Posterior vena cava (tissue), 2 donors: ENCODE measurements at regions not wholly inside any gene's neighbourhood (a gene's known extent, or its start where the extent isn't known, plus 50 kb on each side); places are given as distances from the start of the nearest gene placed in this dataset.
"Not testable (repeated sequence)": the region's sequence is repeated elsewhere in the genome, so short reads cannot be mapped to it uniquely, and the experiment has no call there.

Experiments used
- DNase-seq: peaks from one replicate; pipeline ENCODE4 v3.0.0-alpha.2; 2020; ENCODE audit warnings: low spot score
- intact Hi-C, 2 donors: fragments of 100-400 bp; cut with DNase I; formaldehyde crosslinking; loops; one replicate each; pipeline versions ENCODE4 v1.14.1 to v1.14.2; 2022 to 2023
- donor health status: DM: yes; HTN: yes; CAD: no.
- donor health status: DM: yes; HTN: yes; CAD: no.

DNA sequence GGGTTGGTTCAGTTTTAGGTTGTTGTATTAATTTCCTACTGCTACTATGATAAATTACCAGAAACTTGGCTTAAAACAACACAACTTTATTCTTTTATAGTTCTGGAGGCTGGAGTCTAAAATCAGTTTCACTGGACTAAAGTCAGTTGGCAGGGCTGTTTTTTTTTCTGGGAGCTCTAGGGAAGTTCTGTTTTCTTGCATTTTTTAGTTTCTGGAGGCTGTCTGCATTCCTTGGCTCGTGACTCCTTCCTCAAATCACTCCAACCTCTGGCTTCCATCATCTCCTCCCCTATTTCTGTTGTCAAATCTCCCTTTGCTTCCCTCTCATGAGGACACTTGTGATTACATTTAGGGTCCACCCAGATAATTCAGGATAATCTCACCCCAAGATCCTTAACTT lies 51.3 kb upstream of the SUB1 start:
- DNase-seq = no peak
- intact Hi-C loops = no loop called here

DNA sequence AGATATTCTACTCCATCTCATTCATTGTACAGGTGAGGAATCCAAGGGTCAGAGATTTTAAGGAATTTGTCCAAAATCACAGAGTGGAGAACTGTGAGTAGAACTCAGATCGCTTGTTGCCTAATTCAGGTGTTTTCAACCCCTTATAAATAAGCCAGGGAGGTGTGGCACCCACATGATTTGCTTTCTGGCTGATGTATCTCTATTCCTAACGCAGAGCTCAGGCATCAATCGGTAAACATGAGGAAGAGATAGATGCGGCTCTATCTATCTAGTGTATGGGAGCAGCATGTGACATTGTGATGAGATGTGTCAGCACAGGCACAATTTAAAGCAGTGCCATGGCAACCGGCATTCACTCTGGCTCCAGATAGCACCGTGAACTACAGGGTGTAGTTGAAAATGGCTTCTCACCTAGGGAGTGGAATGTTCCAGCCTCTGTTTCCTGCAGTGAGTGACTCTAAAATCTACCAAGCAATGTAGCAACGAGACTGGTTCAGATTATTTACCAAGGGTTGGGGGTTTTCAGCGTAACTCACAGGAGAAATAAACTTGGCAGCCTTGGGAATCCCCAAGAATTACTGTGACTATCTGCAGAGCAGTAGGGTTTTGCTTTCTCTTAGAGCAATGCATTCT lies 53.4 kb upstream of the SUB1 start:
- intact Hi-C loops = no loop called here
- no peak for DNase-seq

DNA sequence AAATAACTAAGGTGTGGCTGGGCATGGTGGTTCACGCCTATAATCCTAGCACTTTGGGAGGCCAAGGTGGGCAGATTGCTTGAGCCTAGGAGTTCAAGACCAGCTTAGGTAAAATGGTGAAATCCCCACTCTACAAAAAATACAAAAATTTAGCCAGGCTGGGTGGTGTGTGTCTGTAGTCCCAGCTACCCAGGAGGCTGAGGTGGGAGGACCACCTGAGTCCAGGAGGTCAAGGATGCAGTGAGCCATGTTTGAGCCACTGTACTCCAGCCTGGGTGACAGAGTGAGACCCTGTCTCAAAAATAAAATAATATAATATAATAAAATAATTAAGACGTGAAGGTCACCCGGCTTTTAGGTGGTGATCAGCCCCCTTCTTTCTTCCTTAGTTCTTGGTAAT lies 58.0 kb upstream of the SUB1 start:
- DNase-seq, intact Hi-C loops: not testable (repeated sequence)

DNA sequence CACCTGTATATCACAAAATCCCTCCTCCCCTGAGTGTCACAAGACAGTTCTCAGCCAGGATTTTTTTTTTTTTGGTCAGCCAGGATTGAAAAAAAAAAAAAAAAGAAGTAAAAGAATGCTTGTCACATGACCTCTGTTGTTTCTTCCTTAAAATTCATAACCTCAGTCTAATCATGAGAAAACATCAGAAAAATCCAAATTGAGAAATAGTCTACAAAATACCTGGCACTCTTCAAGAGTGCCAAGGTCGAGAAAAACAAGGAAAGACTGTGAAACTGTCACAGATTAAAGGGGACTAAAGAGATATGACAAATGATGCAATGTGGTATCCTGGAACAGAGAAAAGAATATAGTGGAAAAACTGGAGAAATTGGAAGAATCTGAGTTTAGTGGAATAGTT lies 58.5 kb upstream of the SUB1 start:
- intact Hi-C loops = no loop called here
- DNase-seq = no peak

DNA sequence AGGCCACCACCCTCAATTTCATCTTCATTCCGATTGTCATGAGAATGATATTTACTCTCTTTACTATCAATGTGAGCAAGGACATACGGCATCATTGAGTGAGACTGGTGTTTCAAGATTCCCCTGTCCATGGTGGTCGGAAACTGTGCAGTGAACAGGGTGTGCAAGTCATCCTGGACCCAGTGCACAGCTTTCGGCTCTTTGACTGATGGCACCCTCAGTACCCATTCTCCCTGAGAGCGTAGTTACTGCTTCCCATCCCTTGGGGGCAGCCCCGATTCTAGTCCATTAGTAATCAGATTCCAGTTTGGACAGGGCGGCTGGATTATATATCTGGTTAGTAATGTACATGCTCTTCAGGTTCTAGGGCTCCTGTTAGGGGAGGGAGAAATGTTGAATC lies 61.7 kb upstream of the SUB1 start:
- intact Hi-C loops = no loop called here
- no peak for DNase-seq

DNA sequence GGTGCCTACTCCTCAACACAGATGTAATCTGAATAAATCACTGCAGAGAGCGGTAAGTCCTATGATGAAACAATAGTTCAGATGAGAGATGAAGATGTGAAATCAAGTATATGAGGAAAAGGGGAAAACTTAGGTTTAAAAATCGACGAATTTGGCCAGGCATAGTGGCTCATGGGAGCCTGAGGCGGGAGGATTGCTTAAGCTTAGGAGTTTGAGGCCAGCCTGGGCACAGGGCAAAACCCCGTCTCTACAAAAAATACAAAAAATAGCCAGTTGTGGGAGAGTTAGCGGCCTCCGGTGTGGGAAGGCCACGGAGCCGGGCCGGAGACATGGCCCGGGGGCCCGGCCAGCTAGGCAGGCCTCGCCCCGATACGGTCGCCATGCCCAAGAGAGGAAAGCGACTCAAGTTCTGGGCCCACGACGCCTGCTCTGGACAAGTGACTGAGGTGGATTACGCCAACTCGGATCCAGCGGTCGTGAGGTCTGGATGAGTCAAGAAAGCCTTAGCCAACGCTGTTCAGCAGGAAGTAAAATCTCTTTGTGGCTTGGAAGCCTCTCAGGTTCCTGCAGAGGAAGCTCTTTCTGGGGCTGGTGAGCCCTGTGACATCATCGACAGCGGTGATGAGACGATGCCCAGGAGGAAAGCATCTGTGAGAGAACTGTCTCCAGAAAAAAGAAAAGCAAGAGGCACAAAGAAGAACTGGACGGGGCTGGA lies 62.8 kb upstream of the SUB1 start:
- intact Hi-C loops = no loop called here
- DNase-seq = no peak

DNA sequence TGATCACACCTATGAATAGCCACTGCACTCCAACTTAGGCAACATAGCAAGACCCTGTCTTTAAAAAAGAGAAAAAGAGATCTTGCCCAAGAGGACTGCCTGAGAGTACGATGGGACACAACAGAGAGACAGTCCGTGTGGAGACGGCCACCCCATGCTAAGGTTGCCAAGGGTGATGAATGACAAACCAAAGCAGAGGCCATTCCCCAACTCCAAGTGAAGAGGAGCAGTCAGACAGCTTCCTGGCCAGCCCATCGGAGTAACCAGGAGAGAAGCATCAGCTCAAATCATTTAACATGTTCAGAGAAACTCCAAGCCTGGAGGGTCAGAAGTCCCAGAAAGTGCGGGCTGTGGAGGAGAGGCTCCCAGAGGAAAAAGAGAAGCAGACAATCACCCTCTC lies 63.9 kb upstream of the SUB1 start:
- intact Hi-C loops = no loop called here
- no peak for DNase-seq

DNA sequence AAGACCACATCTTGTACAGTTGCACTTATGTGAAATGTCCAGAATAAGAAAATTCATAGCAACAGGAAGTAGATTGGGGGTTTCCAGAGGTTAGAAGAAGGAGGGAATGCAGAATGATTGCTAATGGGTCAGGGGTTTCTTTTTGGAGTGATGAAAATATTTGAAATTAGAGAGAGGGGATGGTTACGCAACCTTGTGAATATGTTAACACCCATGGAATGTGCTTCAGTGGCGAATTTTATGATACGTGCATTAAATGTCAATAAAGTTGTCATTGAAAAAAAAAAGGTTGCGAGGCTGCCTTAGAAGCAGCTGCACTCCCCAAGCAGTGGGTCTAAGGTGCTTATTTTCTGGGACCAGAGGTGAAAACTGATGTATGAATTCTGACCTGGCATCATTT lies 64.4 kb upstream of the SUB1 start:
- no peak for DNase-seq
- intact Hi-C loops = no loop called here

DNA sequence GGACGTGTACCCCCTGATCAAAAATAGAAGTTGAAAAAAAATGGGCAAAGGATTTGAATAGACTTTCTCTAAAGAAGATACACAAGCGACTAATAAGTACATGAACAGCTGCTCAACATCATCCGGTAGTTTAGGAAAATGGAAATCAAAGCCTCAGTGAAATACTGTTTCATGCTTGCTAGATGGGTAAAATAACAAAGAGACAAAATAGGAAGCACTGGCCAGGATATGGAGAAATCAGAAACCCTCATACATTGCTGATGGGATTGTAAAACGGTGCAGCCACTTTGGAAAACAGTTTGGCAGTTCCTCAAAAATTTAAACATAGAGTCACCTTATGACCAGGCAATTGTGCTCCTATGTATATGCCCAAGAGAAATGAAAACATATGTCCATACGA lies 65.0 kb upstream of the SUB1 start:
- intact Hi-C loops = no loop called here
- DNase-seq = no peak

DNA sequence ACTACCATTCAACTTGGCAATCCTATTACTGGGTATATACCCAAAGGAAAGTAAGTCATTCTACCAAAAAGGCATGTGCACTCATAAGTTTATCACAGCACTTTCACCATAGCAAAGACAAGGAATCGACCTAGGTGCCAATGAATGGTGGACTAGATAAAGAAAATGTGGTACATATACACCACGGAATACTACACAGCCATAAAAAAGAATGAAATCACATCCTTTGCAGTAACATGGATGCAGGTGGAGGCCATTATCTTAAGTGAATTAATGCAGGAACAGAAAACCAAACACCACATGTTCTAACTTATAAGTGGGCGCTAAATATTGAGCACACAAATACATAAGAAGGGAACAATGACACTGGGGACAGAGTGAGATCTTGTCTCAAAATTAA lies 65.8 kb upstream of the SUB1 start:
- intact Hi-C loops = no loop called here

DNA sequence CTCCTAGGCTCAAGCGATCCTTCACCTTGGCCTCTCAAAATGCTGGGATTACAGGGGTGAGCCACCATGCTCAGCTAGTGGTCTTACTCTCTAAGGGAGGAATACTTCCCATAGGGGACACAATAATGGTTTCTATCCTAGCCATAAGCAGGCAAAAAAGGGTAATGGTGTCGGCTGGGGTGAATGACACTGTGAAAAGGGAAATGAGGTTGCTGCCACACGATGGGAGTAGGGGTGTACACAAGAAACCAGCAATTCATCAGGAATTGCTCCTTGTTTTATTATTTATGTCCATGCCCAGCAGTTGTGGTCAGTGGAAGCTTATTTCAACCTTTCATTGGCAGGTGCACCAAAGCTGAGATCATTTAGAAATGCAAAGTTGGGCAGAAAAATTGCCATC lies 70.3 kb upstream of the ZFR start:
- intact Hi-C loops = no loop called here

More for the DNA sequence above, 65.8 kb upstream of the SUB1 start:
- DNase-seq = no peak

DNA sequence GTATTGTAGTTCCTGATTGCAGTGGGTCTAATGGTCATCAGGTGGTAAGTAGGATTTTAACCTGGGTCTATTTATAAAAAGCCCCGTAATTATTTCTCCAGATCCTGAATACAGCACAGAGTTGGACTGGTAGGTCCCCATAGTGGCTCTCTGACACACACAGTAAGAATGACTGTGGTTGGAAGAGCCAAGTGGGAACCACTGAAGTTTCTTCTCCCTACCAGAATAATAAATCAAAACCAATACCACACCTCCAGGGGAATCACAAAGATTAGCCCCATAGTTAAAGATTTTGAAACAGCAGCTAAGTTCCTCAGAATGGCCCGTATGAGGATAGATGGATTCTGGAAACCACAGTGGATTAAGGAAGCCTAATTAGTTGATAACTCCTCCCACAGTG lies 68.4 kb upstream of the ZFR start:
- intact Hi-C loops = no loop called here
- no peak for DNase-seq

More for the DNA sequence above, 70.3 kb upstream of the ZFR start:
- DNase-seq = no peak

DNA sequence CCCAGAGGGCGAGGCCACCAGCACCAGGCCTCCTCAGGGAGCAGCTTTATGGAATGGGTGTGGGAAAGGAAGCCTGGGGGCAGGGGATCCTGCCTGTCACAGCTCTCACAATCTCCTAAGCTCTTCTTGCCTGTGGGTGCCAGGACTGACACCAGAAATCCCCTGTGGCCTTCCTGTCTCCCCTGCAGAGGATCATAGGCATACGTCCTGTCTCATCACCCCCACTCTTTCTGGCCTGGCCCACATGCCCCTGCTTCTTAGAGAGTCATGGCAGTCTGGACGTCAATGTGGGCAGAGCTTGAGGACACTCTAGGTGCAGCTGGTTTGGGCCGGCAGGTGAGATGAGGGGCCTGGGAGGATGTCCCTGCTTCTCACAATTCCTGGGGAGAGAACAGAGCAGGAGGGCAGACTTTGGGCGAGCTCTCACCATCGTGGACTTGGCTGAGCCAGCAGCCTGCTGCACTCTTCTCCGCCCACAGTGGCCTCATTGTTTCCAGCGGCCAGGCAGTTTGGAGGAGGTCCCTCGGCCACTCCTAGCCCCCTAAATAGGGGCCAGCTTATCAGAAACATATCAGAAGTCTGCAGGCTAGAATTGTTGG lies 67.3 kb upstream of the ZFR start:
- intact Hi-C loops = no loop called here
- no peak for DNase-seq

DNA sequence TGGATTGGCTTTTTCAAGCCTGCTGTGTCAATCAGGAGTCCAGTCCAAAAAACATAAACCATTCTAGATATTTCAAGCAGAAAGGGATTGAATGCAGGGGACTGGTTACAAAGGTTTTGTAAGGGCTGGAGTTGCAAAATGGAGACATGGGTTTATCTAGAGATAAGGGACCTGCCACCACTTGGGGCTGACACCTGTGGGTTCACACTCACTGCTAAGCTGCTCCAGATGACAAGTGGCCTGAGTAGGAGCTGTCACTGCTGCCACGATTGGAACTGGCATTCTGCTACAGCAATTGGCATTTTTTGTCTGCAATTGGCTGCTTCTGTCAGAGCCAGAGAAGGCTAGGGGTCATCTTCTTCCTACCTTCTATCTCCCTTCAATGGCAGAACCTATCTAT lies 66.3 kb upstream of the ZFR start:
- intact Hi-C loops = no loop called here
- no peak for DNase-seq

DNA sequence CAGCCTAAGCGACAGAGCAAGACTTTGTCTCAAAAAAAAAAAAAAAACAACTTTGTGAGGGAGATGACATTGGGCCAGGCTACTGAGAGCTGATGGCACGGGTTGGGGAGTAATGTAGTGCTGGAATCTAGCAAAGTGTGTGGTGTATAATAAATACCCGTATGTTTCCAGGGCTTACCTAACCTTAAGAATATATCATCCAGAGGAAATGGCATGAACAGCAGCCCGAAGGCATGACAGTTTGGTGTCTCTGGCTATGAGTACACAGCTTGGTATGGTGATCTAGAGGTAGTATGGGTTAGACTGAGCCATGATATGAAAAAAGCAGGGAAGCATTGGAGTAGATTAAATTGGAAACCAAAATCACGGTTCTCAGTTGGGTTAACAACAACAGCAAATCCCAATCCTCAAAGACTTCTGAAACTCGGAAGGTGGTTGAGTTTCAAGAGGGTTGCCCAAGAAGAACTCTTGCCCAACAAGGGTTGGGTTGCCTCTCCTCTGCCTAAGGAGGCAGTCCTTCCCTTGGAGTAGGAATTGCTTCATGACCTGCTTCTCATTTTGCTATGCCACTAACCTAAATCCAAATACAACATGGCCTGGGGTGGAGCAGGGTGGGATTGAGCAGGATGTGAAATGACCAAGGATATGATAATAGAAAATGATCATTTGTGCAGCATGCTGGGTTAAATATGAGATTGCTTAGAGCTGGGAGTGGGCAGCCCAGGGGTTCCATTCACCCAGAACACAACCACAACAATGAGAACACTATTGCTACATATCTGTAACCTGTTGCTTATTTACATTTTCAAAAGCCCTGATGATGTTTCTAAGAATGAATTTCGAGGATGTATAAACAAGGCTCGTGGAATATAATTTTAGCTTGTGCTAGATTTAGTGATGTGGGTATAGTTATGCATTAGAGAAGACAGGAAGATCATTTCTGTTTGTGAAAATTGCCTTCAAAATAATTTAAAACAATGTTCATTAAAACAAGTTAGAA lies 64.6 kb upstream of the ZFR start:
- intact Hi-C loops = no loop called here
- no peak for DNase-seq

DNA sequence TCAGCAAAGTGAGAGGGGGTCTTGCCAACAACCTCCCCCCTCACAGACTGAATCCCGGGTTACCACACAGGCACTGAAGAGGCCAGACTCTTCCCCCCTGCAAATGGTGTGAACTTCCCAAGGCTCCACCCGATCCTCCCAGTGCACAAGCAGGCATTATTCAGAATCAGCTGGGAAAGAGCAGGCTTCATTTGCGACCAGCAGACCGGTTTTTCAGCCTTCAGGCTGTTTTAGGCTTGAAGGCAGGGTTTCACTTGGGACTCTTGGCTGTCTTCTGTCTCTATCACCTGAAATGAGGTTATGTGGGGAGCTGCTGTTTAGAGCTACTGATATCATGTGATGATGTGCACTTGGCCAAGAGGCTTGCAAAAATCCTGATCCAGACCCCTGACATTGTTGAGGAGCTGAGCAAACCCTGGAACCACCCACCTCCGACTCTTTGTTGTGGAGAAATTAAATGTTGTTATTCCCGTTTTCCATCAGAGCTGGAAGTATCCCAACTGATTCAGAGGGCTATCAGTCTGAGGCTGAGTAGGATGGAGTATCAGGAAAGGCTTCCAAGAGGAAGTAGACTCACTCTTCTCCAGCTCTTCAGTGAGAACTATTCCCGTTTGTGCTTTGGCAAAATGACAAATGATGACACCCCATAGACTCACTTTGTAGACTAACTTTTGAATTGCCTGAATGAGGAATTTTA lies 63.3 kb upstream of the ZFR start:
- intact Hi-C loops = no loop called here

DNA sequence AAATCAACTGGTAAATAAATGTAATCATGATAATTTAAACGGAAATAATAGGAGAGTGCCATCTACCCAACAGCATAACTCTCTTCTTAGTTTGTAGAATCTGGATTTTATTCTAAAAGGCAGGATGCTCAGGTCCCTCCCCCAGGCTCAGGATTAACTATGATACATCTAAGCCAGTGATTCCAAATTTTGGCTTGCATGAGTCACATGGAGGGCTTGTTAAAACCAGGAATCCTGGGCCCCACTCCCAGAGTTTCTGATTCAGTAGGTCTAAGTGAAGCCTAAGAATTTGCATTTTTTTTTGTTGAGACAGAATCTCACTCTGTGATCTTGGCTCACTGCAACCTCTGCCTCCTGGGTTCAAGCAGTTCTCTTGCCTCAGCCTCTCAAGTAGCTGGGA lies 62.3 kb upstream of the ZFR start:
- intact Hi-C loops = no loop called here
- no peak for DNase-seq

More for the DNA sequence above, 63.3 kb upstream of the ZFR start:
- DNase-seq = no peak

DNA sequence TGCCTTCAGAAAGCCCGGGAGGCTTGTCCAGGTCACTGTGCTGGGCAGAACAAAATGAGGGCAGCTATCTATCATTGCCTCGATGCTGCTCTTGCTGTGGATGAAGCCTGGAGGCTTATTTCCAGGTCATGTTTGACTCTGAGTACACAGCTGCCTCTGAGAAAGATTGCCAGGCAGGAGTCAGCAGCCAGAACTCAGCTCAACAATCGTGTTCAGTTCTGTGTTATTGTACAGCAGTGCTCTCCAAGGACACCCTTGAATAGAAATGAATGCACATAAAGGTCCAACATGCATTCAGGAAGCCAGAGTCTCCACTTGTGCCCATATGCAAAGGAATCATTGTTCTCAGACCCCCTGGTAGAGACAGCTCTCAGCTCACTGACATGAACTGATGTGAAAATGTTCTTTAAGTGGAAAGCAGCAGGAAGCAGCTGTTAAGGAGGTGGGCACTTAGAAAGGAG lies 61.7 kb upstream of the ZFR start:
- no peak for DNase-seq
- intact Hi-C loops = no loop called here

DNA sequence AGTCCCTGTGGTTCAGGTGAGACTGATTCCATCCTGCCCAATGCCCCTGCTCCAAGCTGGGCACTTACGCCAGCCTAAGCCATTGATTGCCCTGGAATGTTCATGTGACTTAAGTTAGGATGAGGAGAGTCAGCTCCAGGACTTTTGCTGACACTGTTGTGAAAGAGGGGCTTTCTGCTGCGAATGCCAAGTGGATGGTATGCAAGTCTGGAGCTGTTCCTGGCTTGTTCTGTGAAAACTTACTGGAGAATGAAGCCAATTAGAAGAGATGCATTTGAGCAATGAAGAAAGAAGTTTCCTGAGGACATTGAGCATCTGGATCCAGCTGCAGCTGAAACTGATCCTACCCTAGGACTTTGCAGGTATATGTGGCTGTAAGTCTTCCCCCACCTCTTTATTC lies 61.2 kb upstream of the ZFR start:
- intact Hi-C loops = no loop called here
- no peak for DNase-seq
